Fibroblast of the conjunctiva (primary cell): ENCODE measurements at regions not wholly inside any gene's neighbourhood (a gene's known extent, or its start where the extent isn't known, plus 50 kb on each side); places are given as distances from the start of the nearest gene placed in this dataset.

Experiments used
- DNase-seq: peaks from one replicate; pipeline ENCODE4 v3.0.0-alpha.2; 2010; ENCODE audit warnings: low read depth

- no peak for DNase-seq
These were observed 170.1 kb upstream of the PITX1 start for GRCh38 chr5:135204151-135204600.

DNA sequence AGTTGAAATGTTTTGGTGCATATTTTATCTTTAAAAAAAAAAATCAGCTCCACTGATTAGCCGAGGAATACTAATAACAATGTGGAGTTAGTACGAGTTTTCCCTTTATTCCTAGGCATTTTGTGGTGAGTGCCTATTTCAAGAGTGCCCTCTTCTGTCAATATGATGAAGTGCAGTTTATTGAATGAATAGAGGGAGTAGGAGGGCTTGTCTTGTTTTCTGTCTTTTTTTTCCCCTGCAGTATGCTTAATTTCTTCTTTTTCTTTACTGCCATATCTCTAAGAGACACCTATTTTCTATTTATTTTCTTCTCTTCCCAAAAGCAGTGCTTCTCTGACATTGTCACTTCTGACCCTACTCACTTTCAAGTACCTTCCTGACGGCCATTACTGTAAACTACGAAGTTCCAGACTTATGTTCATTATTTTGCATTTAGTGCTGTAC is 169.6 kb upstream of the PITX1 start:
- no peak for DNase-seq

DNA sequence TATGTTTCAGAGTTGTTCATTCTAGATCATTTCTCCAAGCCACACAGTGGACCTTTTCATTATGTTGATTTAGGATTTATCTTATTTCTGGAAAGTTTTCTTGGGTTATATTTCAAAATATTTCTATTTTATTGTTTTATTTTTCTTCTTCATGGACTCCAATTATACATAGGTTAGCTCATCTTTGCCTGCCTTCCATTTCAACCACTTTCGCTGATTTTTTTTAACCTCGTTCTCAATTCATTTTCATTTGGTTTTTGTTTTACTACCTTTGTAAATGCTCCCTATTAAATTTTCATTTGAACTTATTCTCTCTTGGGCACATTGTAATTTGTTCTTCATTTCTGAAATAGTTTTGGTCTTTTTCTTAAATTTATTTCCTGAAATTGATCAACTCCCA is 169.0 kb upstream of the PITX1 start:
- no peak for DNase-seq

DNA sequence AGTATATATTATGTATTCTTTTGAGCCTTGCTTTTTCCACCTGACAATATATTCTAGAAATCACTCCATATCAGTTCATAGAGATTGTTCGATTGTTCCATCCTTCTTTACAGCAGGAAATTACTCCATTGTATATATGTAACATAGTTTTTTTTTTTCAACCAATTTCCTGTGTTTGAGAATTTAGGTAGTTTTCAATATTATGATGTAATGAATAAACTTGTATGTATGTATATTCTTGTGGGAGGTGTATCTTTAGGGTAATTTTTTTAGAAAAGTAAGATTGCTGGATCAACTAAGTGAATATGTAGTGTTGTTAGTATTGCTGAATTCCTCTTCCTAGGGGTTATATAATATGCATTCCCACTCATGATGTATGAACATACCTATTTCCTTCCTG is 165.9 kb upstream of the PITX1 start:
- no peak for DNase-seq

- no peak for DNase-seq
These were observed 162.5 kb upstream of the PITX1 start for GRCh38 chr5:135196483-135196882.

DNA sequence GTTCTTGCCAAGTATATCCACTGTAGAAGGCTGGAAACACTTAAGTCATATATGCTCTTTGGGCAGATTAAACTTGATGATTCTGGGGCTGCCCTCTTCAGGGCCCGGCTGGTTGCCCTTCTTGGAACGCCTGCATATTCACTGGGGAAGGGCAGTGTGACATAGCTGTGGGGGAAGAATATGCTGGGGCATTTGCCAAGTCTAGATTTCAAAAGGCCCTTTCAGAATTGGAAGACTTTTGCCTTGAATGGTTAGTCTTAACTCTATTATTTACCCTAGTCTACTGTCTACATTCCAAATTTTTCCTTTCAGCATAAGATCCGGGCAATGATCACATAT is 161.2 kb upstream of the PITX1 start:
- DNase-seq: no peak

GRCh38 chr5:135194573-135195269 is 160.7 kb upstream of the PITX1 start:
- DNase-seq: no peak

GRCh38 chr5:135194126-135194488 is 160.1 kb upstream of the PITX1 start:
- DNase-seq: no peak

DNA sequence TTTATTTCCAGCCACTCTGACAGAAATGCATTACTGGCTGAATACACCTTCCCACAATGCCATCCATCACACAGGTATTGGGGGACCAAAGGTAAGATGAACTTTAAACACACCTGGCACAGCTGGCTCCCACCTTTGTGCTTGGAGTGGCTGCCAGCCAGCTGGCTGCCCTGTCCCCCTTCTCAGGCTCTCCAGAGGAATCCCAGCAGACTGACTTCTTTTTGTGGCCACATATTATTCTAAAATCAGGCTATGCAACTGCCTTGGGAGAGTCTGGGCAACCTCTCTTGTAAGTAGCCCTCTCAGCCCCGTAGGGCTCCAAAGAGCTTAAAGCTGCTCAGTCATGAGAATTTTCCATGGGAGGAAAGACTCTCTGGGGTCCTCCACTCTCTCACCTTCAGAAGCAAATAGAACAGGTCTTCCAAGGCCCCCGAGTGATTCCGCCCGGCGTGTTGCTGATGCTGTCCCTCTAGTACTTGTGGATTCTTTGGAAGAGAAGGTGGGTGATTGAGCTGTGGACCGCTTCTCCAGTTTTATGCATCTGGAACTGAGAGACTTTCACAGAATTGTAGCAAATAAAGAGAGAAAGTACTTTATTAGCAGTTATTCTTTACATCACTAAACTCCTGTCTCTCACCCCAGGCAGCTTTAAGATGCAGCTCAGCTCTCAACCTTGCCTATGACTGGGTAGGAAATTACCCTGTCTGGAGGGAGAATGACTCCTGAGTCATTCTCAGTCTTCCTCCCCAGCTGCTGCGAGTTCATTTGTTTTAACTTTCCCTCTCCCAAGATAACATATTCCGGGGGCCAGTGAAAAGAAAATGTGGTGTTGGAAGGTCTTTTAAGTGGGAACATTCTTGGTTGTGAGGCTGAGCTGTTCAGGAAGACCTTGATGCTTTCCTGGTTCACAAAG is 159.4 kb upstream of the PITX1 start:
- no peak for DNase-seq

GRCh38 chr5:135192351-135192750 is 158.3 kb upstream of the PITX1 start:
- no peak for DNase-seq

GRCh38 chr5:135191084-135191826 is 157.2 kb upstream of the PITX1 start:
- DNase-seq: peak; percentile 43

GRCh38 chr5:135190416-135191083 is 156.5 kb upstream of the PITX1 start:
- no peak for DNase-seq

DNA sequence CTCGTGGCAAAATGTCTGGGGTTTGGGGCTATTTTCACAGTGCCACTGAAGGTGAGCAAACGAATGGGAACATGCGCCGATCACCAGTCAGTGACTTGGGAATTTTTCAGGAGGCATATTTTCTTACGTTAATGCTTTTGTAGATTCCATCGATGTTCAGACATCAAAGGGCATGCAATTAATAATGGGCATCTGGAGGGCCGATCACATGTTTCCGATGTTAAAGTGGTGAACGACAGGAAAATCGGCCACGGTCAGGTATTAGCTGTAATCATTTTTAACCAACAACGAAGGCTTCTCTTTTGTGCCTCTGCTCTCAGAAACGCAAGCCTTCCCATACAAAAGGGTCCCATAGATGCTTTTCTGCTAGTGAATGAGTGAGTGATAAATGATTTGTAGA is 155.0 kb upstream of the PITX1 start:
- no peak for DNase-seq

GRCh38 chr5:135188233-135188914 is 154.3 kb upstream of the PITX1 start:
- DNase-seq: no peak

- no peak for DNase-seq
These were observed 152.9 kb upstream of the PITX1 start for GRCh38 chr5:135186662-135187522.

- no peak for DNase-seq
These were observed 151.5 kb upstream of the PITX1 start for GRCh38 chr5:135185481-135186065.

- DNase-seq: no peak
These were observed 150.6 kb upstream of the PITX1 start for GRCh38 chr5:135184646-135185045.

GRCh38 chr5:135183464-135183863 is 149.4 kb upstream of the PITX1 start:
- no peak for DNase-seq

- no peak for DNase-seq
These were observed 148.6 kb upstream of the PITX1 start for GRCh38 chr5:135182675-135183074.

- DNase-seq: no peak
These were observed 147.6 kb upstream of the PITX1 start for GRCh38 chr5:135181653-135182052.
